ENCODE measurements at regions not wholly inside any gene's neighbourhood (a gene's known extent, or its start where the extent isn't known, plus 50 kb on each side); places are given as distances from the start of the nearest gene placed in this dataset.

DNA sequence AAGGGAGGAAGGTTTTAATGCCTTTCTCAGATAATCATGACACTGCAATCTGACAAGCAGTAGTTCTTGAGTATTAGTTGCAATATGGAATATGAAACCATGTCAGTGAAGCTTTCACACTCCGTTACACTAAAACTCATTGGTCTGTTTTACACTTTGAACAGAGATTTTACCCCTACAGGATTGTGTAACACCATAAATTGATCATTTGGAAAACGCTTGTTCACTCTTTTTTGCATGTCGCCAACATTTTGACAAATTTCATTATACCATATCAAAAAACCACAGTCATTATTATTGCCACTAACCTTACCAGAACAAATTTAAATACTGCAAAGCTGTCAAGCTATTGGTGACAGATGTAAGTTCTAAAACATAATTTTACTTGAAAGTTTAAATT lies 404.8 kb upstream of the THBS1 start:
- Mint-ChIP-seq H3K36me3 (ENCODE audit: low read depth) (no peaks in the 10 kb centered on the region), H3K27me3 (ENCODE audit: low read depth) (peaks cover 24% of the 10 kb centered on the region), H3K9me3 (no peaks in the 10 kb centered on the region), H3K4me3 (no peak overlapping the region), H3K27ac (no peak overlapping the region), H3K4me1 (ENCODE audit: low read depth) (peaks cover 4% of the 10 kb centered on the region)

DNA sequence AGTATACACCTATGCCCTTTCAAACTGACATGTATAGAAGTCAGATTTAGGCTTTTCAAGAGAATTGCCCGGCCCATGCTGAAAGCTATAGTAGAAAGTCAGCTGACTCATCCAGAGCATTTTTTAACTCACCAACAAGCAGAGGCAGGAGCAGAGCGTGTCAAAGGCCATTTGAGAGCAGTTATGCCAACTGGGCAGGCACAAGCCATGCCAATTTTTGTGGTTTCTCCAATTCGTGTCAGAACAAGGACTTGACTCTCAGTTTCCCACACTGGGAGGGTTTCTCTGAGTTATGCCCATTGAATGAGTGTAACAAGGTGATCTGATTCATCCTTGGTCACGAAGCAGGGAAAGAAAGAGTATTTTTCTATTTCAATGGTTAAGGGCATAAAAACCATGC lies 403.3 kb upstream of the THBS1 start:
- Mint-ChIP-seq H3K36me3 (ENCODE audit: low read depth) (no peaks in the 10 kb centered on the region), H3K9me3 (no peaks in the 10 kb centered on the region), H3K4me1 (ENCODE audit: low read depth) (no peaks in the 10 kb centered on the region), H3K27me3 (ENCODE audit: low read depth) (peaks cover 32% of the 10 kb centered on the region), H3K4me3 (no peak overlapping the region), H3K27ac (no peak overlapping the region)

DNA sequence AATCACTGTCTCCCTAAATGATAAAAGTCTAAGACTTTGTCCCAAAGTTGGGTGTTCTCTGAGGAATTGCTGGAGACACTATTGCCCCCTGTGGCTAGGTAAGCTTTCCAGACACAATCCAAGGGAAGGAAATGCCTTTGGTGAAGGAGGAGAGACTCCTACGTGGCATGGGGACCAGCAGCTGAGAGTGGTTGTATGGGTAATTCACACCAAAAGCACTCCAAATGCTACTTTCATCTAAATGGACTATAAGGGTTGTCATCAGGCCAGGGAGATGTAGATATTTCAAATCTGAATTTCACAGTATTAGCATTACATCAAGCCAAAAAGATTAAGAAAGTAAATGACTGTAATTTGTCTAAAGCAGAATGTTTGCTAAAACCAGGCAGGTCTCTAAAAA lies 400.8 kb upstream of the THBS1 start:
- no peaks in the 10 kb centered on the region for H3K36me3 Mint-ChIP-seq (ENCODE audit: low read depth)
- no peak overlapping the region for H3K4me3 Mint-ChIP-seq
- H3K27ac Mint-ChIP-seq: no peak overlapping the region
- H3K27me3 Mint-ChIP-seq (ENCODE audit: low read depth): peaks cover 27% of the 10 kb centered on the region
- no peaks in the 10 kb centered on the region for H3K9me3 Mint-ChIP-seq
- no peaks in the 10 kb centered on the region for H3K4me1 Mint-ChIP-seq (ENCODE audit: low read depth)

DNA sequence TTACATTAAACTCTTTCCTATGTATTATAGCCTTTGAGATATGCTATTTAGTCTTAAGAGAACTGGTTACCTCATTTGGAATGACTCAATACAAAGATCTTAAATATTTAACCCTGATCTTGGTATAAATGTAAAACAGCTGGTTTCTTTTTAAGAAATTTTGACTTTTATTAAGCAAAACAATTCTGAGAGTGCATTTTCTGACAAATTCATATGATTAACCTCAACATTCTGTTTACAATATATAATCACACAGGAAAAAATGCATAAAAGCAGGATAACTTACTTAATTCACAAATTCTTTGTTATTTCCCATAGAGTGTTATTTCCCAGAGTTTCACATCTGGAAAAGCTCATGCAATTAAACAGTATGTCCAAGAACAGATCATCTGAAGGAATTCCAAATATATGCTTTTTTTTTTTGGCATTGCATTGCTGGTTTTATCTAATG lies 400.4 kb upstream of the THBS1 start:
- Mint-ChIP-seq H3K4me1 (ENCODE audit: low read depth) (no peaks in the 10 kb centered on the region), H3K4me3 (no peak overlapping the region), H3K27me3 (ENCODE audit: low read depth) (peaks cover 27% of the 10 kb centered on the region), H3K27ac (no peak overlapping the region), H3K36me3 (ENCODE audit: low read depth) (no peaks in the 10 kb centered on the region), H3K9me3 (no peaks in the 10 kb centered on the region)

DNA sequence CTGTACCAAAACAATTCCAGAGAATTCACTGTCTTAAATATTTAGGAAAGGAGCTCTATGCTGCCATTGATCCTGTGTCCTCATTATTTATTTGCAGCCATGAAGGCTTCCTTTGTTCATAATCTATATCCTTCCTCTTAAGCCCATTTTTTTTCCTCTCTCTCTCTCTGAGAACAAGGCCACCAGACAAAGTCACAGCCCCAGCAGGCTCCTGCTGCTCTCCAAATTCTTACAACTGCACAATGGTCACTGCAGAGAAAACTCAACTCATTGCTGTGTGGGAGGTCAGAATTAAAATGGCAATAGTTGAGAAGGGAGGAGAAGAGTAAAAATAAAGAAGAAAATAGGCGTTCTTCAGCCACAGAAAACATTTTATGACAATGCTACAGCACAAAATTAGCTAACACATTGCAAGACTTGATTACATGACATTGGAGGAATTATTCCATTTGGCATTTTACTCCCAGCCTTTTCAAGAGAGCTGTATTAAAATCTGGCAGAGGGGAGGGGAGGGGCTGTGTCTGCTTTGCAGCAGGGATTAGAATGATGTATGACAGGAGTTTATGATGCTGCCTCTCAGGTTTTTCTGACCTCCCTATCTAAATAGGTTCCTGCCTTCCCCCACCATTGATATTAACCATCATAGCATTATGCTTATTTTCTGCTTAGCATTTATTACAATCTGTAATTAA lies 399.7 kb upstream of the THBS1 start:
- H3K9me3 Mint-ChIP-seq: no peaks in the 10 kb centered on the region
- no peaks in the 10 kb centered on the region for H3K36me3 Mint-ChIP-seq (ENCODE audit: low read depth)
- no peak overlapping the region for H3K27ac Mint-ChIP-seq
- no peaks in the 10 kb centered on the region for H3K4me1 Mint-ChIP-seq (ENCODE audit: low read depth)
- no peak overlapping the region for H3K4me3 Mint-ChIP-seq
- H3K27me3 Mint-ChIP-seq (ENCODE audit: low read depth): peaks cover 27% of the 10 kb centered on the region

DNA sequence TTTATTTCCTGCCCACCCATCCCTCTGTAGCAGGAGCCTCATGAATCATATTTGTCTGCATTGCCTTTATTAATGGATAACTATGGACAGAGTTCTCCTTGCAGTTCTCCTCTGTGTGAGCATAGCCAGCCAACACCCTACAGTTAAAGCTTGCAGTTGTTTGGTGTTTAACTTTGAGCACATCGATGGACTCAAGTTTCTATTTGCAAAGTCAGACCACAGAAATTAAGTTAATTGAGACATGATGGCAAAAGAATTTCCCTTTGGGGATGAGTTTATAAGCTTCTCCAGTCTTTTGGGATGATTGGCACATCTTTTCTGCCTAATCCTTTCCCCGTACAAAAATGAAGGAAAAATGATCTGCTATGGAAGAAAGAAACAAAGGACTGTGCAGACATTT lies 398.9 kb upstream of the THBS1 start:
- H3K36me3 Mint-ChIP-seq (ENCODE audit: low read depth): no peaks in the 10 kb centered on the region
- peaks cover 33% of the 10 kb centered on the region for H3K27me3 Mint-ChIP-seq (ENCODE audit: low read depth)
- no peaks in the 10 kb centered on the region for H3K4me1 Mint-ChIP-seq (ENCODE audit: low read depth)
- H3K27ac Mint-ChIP-seq: no peak overlapping the region
- no peaks in the 10 kb centered on the region for H3K9me3 Mint-ChIP-seq
- no peak overlapping the region for H3K4me3 Mint-ChIP-seq

DNA sequence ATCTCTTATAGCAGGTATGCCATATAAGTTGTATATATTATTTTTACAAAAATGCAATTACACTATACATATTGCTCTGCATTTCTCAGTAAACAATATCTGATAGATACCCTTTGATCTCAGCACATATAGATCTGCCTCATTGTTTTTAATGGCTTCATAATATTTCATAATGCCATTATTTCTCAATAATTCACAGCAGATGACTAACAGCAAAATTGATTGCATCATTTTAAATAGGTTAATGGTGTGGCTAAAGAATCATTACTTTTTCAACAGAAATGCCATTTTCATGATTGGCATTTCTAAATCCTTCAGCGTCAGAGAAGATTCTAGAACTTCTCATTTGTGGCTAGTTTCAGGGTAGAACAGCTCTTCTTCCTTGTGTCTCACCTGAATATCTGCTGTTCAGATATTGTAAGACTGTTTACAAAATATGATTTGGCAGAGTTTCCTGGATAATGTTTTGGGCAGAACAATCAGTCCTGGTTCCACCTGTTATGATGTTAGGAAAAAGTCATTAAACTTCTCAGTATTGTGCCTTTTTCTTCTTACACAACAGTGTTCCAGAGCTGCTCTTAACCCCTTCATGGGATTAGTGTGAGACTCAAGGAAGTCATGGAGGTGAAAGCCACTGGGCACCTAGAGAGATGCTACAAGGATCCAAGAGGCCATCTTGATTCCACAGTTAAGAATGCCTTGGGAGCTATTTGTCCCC lies 397.6 kb upstream of the THBS1 start:
- H3K27me3 Mint-ChIP-seq (ENCODE audit: low read depth): peaks cover 34% of the 10 kb centered on the region
- H3K27ac Mint-ChIP-seq: no peak overlapping the region
- no peaks in the 10 kb centered on the region for H3K36me3 Mint-ChIP-seq (ENCODE audit: low read depth)
- H3K9me3 Mint-ChIP-seq: no peaks in the 10 kb centered on the region
- no peaks in the 10 kb centered on the region for H3K4me1 Mint-ChIP-seq (ENCODE audit: low read depth)
- no peak overlapping the region for H3K4me3 Mint-ChIP-seq

DNA sequence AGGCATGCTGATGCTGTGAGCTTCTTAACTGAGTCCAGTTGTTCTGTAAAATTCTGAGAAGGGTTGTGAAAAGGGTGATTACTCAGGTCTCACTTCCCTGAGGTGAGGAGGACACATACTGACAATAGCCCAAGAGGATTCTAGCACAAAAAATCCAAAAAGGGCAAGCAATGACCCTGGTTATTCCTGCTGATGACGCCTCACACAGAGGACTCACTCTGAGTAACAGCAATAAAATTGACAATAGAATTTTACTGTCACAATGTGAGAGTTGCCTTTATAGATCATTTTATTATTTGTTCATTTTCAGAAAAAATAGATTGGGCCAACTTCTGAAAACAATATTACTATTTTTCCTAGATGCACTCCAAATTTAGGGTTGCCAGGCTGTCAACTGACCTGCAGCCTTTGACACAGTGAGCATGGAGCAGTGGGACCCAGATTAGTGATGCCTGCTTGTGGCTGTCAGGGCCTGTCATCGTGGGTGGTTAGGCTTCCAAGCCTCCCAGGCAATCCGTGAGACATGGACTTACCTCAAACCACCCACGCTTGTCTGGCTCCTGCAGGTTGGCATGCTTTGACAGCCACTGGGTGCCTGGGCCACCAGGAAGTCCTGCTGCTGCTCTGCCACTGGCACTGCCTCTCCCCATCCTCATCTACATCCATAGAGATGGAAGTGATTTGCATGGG lies 396.0 kb upstream of the THBS1 start:
- H3K36me3 Mint-ChIP-seq (ENCODE audit: low read depth): no peaks in the 10 kb centered on the region
- no peaks in the 10 kb centered on the region for H3K9me3 Mint-ChIP-seq
- H3K4me3 Mint-ChIP-seq: no peak overlapping the region
- no peaks in the 10 kb centered on the region for H3K4me1 Mint-ChIP-seq (ENCODE audit: low read depth)
- H3K27ac Mint-ChIP-seq: no peak overlapping the region
- H3K27me3 Mint-ChIP-seq (ENCODE audit: low read depth): peaks cover 28% of the 10 kb centered on the region

DNA sequence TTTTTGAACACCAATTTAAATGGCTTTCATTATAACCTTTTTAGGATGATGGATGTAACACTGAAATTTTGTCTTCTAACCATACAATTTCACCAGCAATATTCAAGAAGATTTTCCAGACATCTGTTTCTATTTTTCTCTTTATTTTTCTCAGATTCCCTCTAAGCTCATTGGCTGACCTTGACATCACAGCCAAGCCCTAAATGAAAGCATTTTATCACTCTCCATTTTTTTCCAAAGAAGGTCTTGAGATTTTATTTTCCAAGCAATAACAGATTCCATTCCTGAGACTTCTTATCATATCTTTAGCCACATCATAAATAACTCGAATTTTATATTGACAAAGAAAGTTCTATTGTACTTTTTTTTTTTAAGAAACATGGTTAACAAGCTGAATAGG lies 392.6 kb upstream of the THBS1 start:
- Mint-ChIP-seq H3K9me3 (no peaks in the 10 kb centered on the region), H3K4me1 (ENCODE audit: low read depth) (no peaks in the 10 kb centered on the region), H3K4me3 (no peak overlapping the region), H3K36me3 (ENCODE audit: low read depth) (no peaks in the 10 kb centered on the region), H3K27me3 (ENCODE audit: low read depth) (peaks cover 21% of the 10 kb centered on the region), H3K27ac (no peak overlapping the region)

DNA sequence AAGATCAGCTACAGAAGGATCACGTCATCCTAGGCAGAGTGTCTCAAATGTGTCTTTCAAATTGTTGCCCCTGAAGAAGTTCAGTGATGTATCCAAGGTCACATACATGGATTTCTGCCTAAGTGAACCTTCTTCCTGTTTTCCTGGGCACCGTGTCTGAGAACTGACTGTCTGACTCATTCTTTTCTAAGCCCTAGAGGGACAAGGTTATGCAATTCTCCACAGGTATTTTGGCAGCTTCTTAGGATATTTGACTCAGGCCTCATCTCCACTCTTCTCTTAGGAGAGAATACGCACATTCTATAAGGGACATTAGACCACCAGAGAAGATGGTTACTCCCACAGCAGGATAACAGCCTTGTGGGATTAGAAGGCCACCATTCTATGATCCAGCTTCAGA lies 391.9 kb upstream of the THBS1 start:
- Mint-ChIP-seq H3K27ac (no peak overlapping the region), H3K4me1 (ENCODE audit: low read depth) (no peaks in the 10 kb centered on the region), H3K4me3 (no peak overlapping the region), H3K27me3 (ENCODE audit: low read depth) (peaks cover 21% of the 10 kb centered on the region), H3K9me3 (no peaks in the 10 kb centered on the region), H3K36me3 (ENCODE audit: low read depth) (no peaks in the 10 kb centered on the region)

DNA sequence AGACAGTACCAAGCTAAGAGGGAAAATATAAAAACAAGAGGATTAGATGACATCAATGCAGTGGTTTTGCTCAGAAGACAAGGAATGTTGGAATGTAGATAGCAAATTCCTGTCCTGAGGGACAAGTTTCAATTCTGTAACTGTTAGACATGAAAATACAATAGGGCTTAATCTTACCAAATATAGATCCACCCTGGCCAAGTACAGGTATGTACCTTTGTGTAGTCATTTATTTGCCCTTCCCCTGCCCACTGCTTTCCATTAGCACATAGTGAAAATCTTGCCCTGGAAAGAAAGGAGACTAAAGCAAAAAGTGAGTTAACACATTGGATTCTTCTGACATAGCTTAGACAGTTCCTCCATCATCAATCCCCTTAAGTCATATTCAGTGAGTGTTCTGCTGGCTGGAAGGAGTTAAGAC lies 389.0 kb upstream of the THBS1 start:
- H3K4me1 Mint-ChIP-seq (ENCODE audit: low read depth): no peaks in the 10 kb centered on the region

DNA sequence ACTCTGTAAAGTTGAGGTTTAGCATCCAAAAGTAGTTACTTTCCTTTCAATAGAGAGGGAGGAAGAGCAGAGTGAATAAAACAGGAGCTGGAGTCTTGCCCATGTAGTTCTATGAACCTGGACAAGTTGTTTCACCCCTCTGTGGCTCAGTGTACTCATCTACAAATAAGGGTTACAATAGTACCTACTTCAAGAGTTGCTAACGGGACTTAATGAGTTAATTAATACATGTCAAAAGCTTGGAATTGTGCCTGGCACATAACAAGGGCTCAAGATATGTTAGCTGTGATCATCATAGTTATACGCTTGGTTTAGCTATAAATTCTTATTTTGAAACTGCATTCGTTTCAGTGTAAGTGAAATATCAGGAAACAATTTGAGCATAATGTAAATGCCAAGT lies 388.5 kb upstream of the THBS1 start:
- Mint-ChIP-seq H3K36me3 (ENCODE audit: low read depth) (no peaks in the 10 kb centered on the region), H3K4me1 (ENCODE audit: low read depth) (no peaks in the 10 kb centered on the region), H3K4me3 (no peak overlapping the region), H3K9me3 (no peaks in the 10 kb centered on the region), H3K27ac (no peak overlapping the region), H3K27me3 (ENCODE audit: low read depth) (peaks cover 15% of the 10 kb centered on the region)

More for the DNA sequence above, 389.0 kb upstream of the THBS1 start:
- Mint-ChIP-seq H3K9me3 (no peaks in the 10 kb centered on the region), H3K27ac (no peak overlapping the region), H3K36me3 (ENCODE audit: low read depth) (no peaks in the 10 kb centered on the region), H3K4me3 (no peak overlapping the region), H3K27me3 (ENCODE audit: low read depth) (peaks cover 15% of the 10 kb centered on the region)

DNA sequence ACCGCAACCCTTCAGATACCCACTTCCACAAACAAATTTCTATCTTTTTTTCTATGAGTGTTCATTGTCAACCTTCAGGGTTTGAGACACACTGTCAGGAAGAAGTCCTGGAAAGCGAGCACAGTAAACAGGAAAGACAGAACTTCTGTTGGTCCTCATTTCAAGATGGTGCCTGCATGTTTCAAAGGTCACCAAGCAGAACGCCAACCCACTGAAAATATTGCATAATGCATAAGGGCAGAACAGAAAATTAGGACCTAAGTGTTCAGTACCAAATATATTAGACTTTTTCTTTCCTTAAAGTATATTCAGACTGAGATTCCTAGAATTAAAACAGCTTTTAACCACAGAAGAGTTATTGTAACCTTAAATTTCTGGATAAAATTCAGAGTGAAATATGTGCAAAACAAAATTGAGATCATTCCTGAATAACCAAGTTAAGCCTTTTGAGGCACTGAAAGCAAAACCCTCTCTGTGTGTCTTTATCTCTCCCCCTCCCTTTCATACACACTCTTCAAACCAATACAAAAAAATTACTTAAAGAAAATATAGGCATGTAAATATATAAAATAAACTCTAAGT lies 387.8 kb upstream of the THBS1 start:
- peaks cover 11% of the 10 kb centered on the region for H3K27me3 Mint-ChIP-seq (ENCODE audit: low read depth)
- H3K4me1 Mint-ChIP-seq (ENCODE audit: low read depth): no peaks in the 10 kb centered on the region
- H3K9me3 Mint-ChIP-seq: no peaks in the 10 kb centered on the region
- H3K27ac Mint-ChIP-seq: no peak overlapping the region
- no peak overlapping the region for H3K4me3 Mint-ChIP-seq
- no peaks in the 10 kb centered on the region for H3K36me3 Mint-ChIP-seq (ENCODE audit: low read depth)

DNA sequence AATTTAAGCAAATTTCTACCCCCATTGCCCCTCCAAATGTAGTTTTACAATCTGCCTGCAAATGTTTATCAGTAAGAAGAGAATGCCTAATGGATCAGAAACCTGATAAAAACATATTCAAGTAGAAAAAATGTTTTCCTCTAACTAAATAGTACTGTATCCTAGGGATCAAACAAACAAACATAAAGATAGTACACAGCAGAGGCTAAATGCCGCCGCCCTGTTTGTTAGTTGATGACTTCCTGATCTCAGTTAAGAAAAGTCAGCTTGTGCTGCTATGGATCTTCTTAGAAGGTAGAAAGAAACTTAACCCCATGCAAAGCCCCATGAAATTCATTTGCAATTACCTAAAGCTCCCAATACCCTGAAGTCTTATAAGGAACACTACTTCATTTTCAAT lies 387.3 kb upstream of the THBS1 start:
- H3K4me1 Mint-ChIP-seq (ENCODE audit: low read depth): no peaks in the 10 kb centered on the region
- H3K27ac Mint-ChIP-seq: no peak overlapping the region
- H3K4me3 Mint-ChIP-seq: no peak overlapping the region
- H3K9me3 Mint-ChIP-seq: no peaks in the 10 kb centered on the region
- peaks cover 11% of the 10 kb centered on the region for H3K27me3 Mint-ChIP-seq (ENCODE audit: low read depth)
- no peaks in the 10 kb centered on the region for H3K36me3 Mint-ChIP-seq (ENCODE audit: low read depth)

Measured in T-helper 1 cell treated with Interleukin-12 subunit alpha and Interleukin-12 subunit beta and Interleukin-4 antibody, amounts not matched to agents 30 μg/mL and 1 μg/mL, for 36 hours (primary cell).